ENCODE measurements at regions not wholly inside any gene's neighbourhood (a gene's known extent, or its start where the extent isn't known, plus 50 kb on each side); places are given as distances from the start of the nearest gene placed in this dataset.

- TF ChIP-seq EZH2 (IDR thresholded peaks at IDR 0.05; ENCODE audit: borderline replicate concordance, low read depth, low read length, poor library complexity, severe bottlenecking) = no peak
- TF ChIP-seq CTCF (conservative IDR thresholded peaks at IDR 0.05; ENCODE audit: low read depth, low read length) = no peak
- Histone ChIP-seq H3K9me3 (ENCODE audit: low read depth, low read length, poor library complexity, severe bottlenecking) (no peaks in the 10 kb centered on the region), H3K4me3 (ENCODE audit: low read depth, low read length, poor library complexity, severe bottlenecking) (no peak overlapping the region), H3K27ac (ENCODE audit: low read depth, low read length, poor library complexity, severe bottlenecking) (no peak overlapping the region), H3K27me3 (replicated peaks; ENCODE audit: insufficient read depth, low read depth, low read length, poor library complexity) (no peaks in the 10 kb centered on the region), H3K36me3 (ENCODE audit: insufficient read depth, low read length, poor library complexity, severe bottlenecking) (no peaks in the 10 kb centered on the region), H3K4me1 (ENCODE audit: insufficient read depth, low read length, poor library complexity, severe bottlenecking) (no peaks in the 10 kb centered on the region)
- ChIA-PET POLR2A (ENCODE audit: low non-redundant PET) (no interaction called here), CTCF (no interaction called here)
- intact Hi-C loops (cut with micrococcal nuclease; ENCODE audit: unreplicated experiment) = no loop called here
- DNase-seq (ENCODE audit: low spot score) = no peak
- no TSS peak for BruUV-seq (replicated peaks)
Observed at GRCh38 chr2:46837112-46837454, 78.5 kb downstream of the MCFD2 start.

GRCh38 chr2:46836295-46837111, 79.1 kb downstream of the MCFD2 start:
- intact Hi-C loops (cut with micrococcal nuclease; ENCODE audit: unreplicated experiment) = no loop called here
- H3K27ac ChIP-seq (ENCODE audit: low read depth, low read length, poor library complexity, severe bottlenecking) = no peak overlapping the region
- H3K9me3 ChIP-seq (ENCODE audit: low read depth, low read length, poor library complexity, severe bottlenecking) = no peaks in the 10 kb centered on the region
- no peak overlapping the region for H3K4me3 ChIP-seq (ENCODE audit: low read depth, low read length, poor library complexity, severe bottlenecking)
- no peak for DNase-seq (ENCODE audit: low spot score)
- H3K27me3 ChIP-seq (replicated peaks; ENCODE audit: insufficient read depth, low read depth, low read length, poor library complexity) = no peaks in the 10 kb centered on the region
- H3K36me3 ChIP-seq (ENCODE audit: insufficient read depth, low read length, poor library complexity, severe bottlenecking) = no peaks in the 10 kb centered on the region
- BruUV-seq (replicated peaks) = no TSS peak
- no peak for TF ChIP-seq EZH2 (IDR thresholded peaks at IDR 0.05; ENCODE audit: borderline replicate concordance, low read depth, low read length, poor library complexity, severe bottlenecking)
- no peak for TF ChIP-seq CTCF (conservative IDR thresholded peaks at IDR 0.05; ENCODE audit: low read depth, low read length)
- CTCF ChIA-PET = no interaction called here
- POLR2A ChIA-PET (ENCODE audit: low non-redundant PET) = no interaction called here
- no peaks in the 10 kb centered on the region for H3K4me1 ChIP-seq (ENCODE audit: insufficient read depth, low read length, poor library complexity, severe bottlenecking)

GRCh38 chr2:46835520-46835919, 80.1 kb downstream of the MCFD2 start:
- CTCF ChIA-PET = no interaction called here

More at GRCh38 chr2:46835520-46835919, 80.1 kb downstream of the MCFD2 start:
- Histone ChIP-seq H3K27ac (ENCODE audit: low read depth, low read length, poor library complexity, severe bottlenecking) (no peak overlapping the region), H3K27me3 (replicated peaks; ENCODE audit: insufficient read depth, low read depth, low read length, poor library complexity) (no peaks in the 10 kb centered on the region), H3K4me1 (ENCODE audit: insufficient read depth, low read length, poor library complexity, severe bottlenecking) (no peaks in the 10 kb centered on the region), H3K36me3 (ENCODE audit: insufficient read depth, low read length, poor library complexity, severe bottlenecking) (no peaks in the 10 kb centered on the region), H3K4me3 (ENCODE audit: low read depth, low read length, poor library complexity, severe bottlenecking) (no peak overlapping the region), H3K9me3 (ENCODE audit: low read depth, low read length, poor library complexity, severe bottlenecking) (no peaks in the 10 kb centered on the region)
- POLR2A ChIA-PET (ENCODE audit: low non-redundant PET) = no interaction called here
- intact Hi-C loops (cut with micrococcal nuclease; ENCODE audit: unreplicated experiment) = no loop called here
- no peak for DNase-seq (ENCODE audit: low spot score)
- BruUV-seq (replicated peaks) = no TSS peak
- TF ChIP-seq EZH2 (IDR thresholded peaks at IDR 0.05; ENCODE audit: borderline replicate concordance, low read depth, low read length, poor library complexity, severe bottlenecking) (no peak), CTCF (conservative IDR thresholded peaks at IDR 0.05; ENCODE audit: low read depth, low read length) (no peak)
